ENCODE measurements at regions not wholly inside any gene's neighbourhood (a gene's known extent, or its start where the extent isn't known, plus 50 kb on each side); places are given as distances from the start of the nearest gene placed in this dataset.

GRCh38 chr21:31599013-31599412, 60.5 kb upstream of the SOD1 start:
- TF ChIP-seq POLR2A (IDR thresholded peaks at IDR 0.05; ENCODE audit: low read depth, low read length) (no peak), POLR2AphosphoS5 (IDR thresholded peaks at IDR 0.05; ENCODE audit: low read depth, low read length) (no peak)
